ENCODE measurements at regions not wholly inside any gene's neighbourhood (a gene's known extent, or its start where the extent isn't known, plus 50 kb on each side); places are given as distances from the start of the nearest gene placed in this dataset.
A peak's percentile ranks its signal among the peaks of the same experiment; 100 is the strongest.

DNA sequence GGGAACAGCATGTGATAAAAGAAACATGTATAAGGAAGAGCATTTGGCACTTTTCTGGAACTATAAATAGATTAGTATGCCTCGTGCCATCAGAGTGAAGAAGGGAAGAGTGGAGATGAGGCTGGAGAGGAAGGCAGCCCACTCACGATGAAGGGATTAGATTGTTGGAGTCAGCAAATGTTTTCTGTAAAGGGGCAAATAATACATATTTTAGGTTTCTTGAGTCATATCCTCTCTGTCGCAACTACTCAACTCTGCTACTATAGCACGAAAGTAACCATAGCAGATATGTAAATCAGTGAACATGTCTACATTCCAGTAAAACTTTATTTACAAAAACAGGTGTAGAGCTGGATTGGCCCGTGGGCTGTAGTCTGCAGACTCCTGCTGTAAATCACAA lies 147.8 kb downstream of the TENT5C start (continued):
- TF ChIP-seq, protein P1, sequence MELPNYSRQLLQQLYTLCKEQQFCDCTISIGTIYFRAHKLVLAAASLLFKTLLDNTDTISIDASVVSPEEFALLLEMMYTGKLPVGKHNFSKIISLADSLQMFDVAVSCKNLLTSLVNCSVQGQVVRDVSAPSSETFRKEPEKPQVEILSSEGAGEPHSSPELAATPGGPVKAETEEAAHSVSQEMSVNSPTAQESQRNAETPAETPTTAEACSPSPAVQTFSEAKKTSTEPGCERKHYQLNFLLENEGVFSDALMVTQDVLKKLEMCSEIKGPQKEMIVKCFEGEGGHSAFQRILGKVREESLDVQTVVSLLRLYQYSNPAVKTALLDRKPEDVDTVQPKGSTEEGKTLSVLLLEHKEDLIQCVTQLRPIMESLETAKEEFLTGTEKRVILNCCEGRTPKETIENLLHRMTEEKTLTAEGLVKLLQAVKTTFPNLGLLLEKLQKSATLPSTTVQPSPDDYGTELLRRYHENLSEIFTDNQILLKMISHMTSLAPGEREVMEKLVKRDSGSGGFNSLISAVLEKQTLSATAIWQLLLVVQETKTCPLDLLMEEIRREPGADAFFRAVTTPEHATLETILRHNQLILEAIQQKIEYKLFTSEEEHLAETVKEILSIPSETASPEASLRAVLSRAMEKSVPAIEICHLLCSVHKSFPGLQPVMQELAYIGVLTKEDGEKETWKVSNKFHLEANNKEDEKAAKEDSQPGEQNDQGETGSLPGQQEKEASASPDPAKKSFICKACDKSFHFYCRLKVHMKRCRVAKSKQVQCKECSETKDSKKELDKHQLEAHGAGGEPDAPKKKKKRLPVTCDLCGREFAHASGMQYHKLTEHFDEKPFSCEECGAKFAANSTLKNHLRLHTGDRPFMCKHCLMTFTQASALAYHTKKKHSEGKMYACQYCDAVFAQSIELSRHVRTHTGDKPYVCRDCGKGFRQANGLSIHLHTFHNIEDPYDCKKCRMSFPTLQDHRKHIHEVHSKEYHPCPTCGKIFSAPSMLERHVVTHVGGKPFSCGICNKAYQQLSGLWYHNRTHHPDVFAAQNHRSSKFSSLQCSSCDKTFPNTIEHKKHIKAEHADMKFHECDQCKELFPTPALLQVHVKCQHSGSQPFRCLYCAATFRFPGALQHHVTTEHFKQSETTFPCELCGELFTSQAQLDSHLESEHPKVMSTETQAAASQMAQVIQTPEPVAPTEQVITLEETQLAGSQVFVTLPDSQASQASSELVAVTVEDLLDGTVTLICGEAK (IDR thresholded peaks at IDR 0.05): peak; percentile 79
- TF ChIP-seq, protein P1 (CRISPR knock-in tag; IDR thresholded peaks at IDR 0.05): no peak
- TF ChIP-seq, protein P2, sequence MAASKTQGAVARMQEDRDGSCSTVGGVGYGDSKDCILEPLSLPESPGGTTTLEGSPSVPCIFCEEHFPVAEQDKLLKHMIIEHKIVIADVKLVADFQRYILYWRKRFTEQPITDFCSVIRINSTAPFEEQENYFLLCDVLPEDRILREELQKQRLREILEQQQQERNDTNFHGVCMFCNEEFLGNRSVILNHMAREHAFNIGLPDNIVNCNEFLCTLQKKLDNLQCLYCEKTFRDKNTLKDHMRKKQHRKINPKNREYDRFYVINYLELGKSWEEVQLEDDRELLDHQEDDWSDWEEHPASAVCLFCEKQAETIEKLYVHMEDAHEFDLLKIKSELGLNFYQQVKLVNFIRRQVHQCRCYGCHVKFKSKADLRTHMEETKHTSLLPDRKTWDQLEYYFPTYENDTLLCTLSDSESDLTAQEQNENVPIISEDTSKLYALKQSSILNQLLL (CRISPR knock-in tag; IDR thresholded peaks at IDR 0.05; ENCODE audit: borderline replicate concordance): no peak
- no peak for TF ChIP-seq CEBPG (CRISPR knock-in tag; IDR thresholded peaks at IDR 0.05)
- TF ChIP-seq CEBPG (tag; conservative IDR thresholded peaks at IDR 0.05 in 1 of 2, IDR thresholded peaks at IDR 0.05 in 1 of 2): peak; percentile 22 to 34; a peak in 3 of 4 replicates
- TF ChIP-seq BACH1 (tag; IDR thresholded peaks at IDR 0.05): 0 out of 2 replicates have a peak, but pooled peaks have one; percentile 4
